ENCODE measurements at regions not wholly inside any gene's neighbourhood (a gene's known extent, or its start where the extent isn't known, plus 50 kb on each side); places are given as distances from the start of the nearest gene placed in this dataset.

DNA sequence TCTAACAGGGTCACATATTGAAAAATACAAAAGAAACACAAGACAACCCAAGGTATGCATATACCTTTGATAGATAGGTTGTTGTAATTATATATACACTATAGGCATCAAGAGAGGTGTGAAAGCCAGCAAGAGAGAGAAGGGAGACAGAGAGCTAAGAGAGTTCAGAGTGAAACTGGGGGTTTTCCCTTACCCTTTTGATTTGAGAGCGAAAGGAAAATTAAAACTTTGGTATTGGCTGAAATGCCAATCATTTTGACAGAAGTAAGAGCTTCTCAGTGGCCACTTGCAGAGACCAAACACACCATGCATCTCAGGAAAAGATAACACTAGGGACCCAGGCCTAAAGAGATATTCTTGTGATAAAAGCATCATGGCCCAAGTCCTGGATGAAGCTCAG, 183.6 kb downstream of the SHOX2 start:
- H3K4me2 ChIP-seq (ENCODE audit: low read length) = no peak overlapping the region

DNA sequence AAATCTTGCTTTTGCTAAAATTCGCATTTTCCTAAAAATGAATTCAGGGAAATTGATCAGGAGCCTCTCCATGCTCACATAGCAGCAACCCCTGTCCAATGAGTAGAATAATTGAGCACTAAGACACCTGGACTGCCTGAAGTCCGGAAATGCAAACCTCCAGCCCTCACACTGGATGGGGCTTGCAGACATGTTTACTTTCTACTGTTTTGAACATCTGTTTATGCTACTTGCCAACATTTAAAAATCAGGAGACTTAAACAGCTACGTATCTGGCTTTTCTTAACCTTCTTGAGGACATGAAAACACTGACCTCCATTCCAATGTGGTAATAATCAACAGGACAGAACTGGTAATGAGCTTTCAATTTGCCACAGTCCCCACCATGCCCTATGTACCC, 184.4 kb downstream of the SHOX2 start:
- TF ChIP-seq POLR2AphosphoS5 (IDR thresholded peaks at IDR 0.05) (no peak), MXI1 (conservative IDR thresholded peaks at IDR 0.05; ENCODE audit: poor library complexity, severe bottlenecking) (no peak), RAD21 (conservative IDR thresholded peaks at IDR 0.05) (no peak), TAF1 (IDR thresholded peaks at IDR 0.05; ENCODE audit: low read depth) (no peak), SMC3 (conservative IDR thresholded peaks at IDR 0.05; ENCODE audit: poor library complexity) (no peak), EP300 (conservative IDR thresholded peaks at IDR 0.05; ENCODE audit: poor library complexity, severe bottlenecking) (no peak), EZH2 (IDR thresholded peaks at IDR 0.05; ENCODE audit: borderline replicate concordance, insufficient read depth, low read length, poor library complexity, severe bottlenecking) (no peak)
- TF ChIP-seq, protein P1, sequence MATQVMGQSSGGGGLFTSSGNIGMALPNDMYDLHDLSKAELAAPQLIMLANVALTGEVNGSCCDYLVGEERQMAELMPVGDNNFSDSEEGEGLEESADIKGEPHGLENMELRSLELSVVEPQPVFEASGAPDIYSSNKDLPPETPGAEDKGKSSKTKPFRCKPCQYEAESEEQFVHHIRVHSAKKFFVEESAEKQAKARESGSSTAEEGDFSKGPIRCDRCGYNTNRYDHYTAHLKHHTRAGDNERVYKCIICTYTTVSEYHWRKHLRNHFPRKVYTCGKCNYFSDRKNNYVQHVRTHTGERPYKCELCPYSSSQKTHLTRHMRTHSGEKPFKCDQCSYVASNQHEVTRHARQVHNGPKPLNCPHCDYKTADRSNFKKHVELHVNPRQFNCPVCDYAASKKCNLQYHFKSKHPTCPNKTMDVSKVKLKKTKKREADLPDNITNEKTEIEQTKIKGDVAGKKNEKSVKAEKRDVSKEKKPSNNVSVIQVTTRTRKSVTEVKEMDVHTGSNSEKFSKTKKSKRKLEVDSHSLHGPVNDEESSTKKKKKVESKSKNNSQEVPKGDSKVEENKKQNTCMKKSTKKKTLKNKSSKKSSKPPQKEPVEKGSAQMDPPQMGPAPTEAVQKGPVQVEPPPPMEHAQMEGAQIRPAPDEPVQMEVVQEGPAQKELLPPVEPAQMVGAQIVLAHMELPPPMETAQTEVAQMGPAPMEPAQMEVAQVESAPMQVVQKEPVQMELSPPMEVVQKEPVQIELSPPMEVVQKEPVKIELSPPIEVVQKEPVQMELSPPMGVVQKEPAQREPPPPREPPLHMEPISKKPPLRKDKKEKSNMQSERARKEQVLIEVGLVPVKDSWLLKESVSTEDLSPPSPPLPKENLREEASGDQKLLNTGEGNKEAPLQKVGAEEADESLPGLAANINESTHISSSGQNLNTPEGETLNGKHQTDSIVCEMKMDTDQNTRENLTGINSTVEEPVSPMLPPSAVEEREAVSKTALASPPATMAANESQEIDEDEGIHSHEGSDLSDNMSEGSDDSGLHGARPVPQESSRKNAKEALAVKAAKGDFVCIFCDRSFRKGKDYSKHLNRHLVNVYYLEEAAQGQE (IDR thresholded peaks at IDR 0.05; ENCODE audit: borderline replicate concordance) = no peak
- TF ChIP-seq, protein P2, sequence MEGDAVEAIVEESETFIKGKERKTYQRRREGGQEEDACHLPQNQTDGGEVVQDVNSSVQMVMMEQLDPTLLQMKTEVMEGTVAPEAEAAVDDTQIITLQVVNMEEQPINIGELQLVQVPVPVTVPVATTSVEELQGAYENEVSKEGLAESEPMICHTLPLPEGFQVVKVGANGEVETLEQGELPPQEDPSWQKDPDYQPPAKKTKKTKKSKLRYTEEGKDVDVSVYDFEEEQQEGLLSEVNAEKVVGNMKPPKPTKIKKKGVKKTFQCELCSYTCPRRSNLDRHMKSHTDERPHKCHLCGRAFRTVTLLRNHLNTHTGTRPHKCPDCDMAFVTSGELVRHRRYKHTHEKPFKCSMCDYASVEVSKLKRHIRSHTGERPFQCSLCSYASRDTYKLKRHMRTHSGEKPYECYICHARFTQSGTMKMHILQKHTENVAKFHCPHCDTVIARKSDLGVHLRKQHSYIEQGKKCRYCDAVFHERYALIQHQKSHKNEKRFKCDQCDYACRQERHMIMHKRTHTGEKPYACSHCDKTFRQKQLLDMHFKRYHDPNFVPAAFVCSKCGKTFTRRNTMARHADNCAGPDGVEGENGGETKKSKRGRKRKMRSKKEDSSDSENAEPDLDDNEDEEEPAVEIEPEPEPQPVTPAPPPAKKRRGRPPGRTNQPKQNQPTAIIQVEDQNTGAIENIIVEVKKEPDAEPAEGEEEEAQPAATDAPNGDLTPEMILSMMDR (IDR thresholded peaks at IDR 0.05; ENCODE audit: poor library complexity, severe bottlenecking) = no peak

More for the DNA sequence above, 183.6 kb downstream of the SHOX2 start:
- no peaks in the 10 kb centered on the region for H3K79me2 ChIP-seq (replicated peaks; ENCODE audit: insufficient read depth, low read length)
- H3K9me3 ChIP-seq (ENCODE audit: low read length) = peaks cover 6% of the 10 kb centered on the region
- no peak overlapping the region for H3K27ac ChIP-seq (ENCODE audit: low read length)
- TF ChIP-seq SMC3 (conservative IDR thresholded peaks at IDR 0.05; ENCODE audit: poor library complexity) = no peak
- TF ChIP-seq TAF1 (IDR thresholded peaks at IDR 0.05; ENCODE audit: low read depth) = no peak
- no peak for TF ChIP-seq EZH2 (IDR thresholded peaks at IDR 0.05; ENCODE audit: borderline replicate concordance, insufficient read depth, low read length, poor library complexity, severe bottlenecking)
- TF ChIP-seq RAD21 (conservative IDR thresholded peaks at IDR 0.05) = no peak
- TF ChIP-seq, protein P2 (IDR thresholded peaks at IDR 0.05; ENCODE audit: poor library complexity, severe bottlenecking) = no peak
- TF ChIP-seq, protein P1 (IDR thresholded peaks at IDR 0.05; ENCODE audit: borderline replicate concordance) = no peak
- TF ChIP-seq MXI1 (conservative IDR thresholded peaks at IDR 0.05; ENCODE audit: poor library complexity, severe bottlenecking) = no peak
- TF ChIP-seq EP300 (conservative IDR thresholded peaks at IDR 0.05; ENCODE audit: poor library complexity, severe bottlenecking) = no peak
- no peak for TF ChIP-seq POLR2AphosphoS5 (IDR thresholded peaks at IDR 0.05)
- H3K4me3 ChIP-seq (ENCODE audit: low read length) = no peak overlapping the region
- H3K9me2 ChIP-seq (ENCODE audit: insufficient read depth, low read length) = no peaks in the 10 kb centered on the region
- no peaks in the 10 kb centered on the region for H4K20me1 ChIP-seq (ENCODE audit: insufficient read depth)
- H2AFZ ChIP-seq (ENCODE audit: low read depth, low read length) = no peak overlapping the region
- peaks cover 46% of the 10 kb centered on the region for H3K27me3 ChIP-seq (ENCODE audit: insufficient read depth, low read depth, low read length)
- H3F3A ChIP-seq (ENCODE audit: insufficient read depth, low read length, poor library complexity, severe bottlenecking) = no peaks in the 10 kb centered on the region
- no peak overlapping the region for H3K9ac ChIP-seq (ENCODE audit: low read length)
- H3K36me3 ChIP-seq (ENCODE audit: insufficient read depth, low read length) = no peaks in the 10 kb centered on the region

More for the DNA sequence above, 184.4 kb downstream of the SHOX2 start:
- Histone ChIP-seq H3K27ac (ENCODE audit: low read length) (no peak overlapping the region), H3K36me3 (ENCODE audit: insufficient read depth, low read length) (no peaks in the 10 kb centered on the region), H3K27me3 (ENCODE audit: insufficient read depth, low read depth, low read length) (peaks cover 46% of the 10 kb centered on the region), H3K4me2 (ENCODE audit: low read length) (no peak overlapping the region), H3K9me2 (ENCODE audit: insufficient read depth, low read length) (no peaks in the 10 kb centered on the region), H3K4me3 (ENCODE audit: low read length) (no peak overlapping the region), H2AFZ (ENCODE audit: low read depth, low read length) (no peak overlapping the region), H3K9ac (ENCODE audit: low read length) (no peak overlapping the region), H3F3A (ENCODE audit: insufficient read depth, low read length, poor library complexity, severe bottlenecking) (no peaks in the 10 kb centered on the region), H3K9me3 (ENCODE audit: low read length) (peaks cover 6% of the 10 kb centered on the region), H3K79me2 (replicated peaks; ENCODE audit: insufficient read depth, low read length) (no peaks in the 10 kb centered on the region), H4K20me1 (ENCODE audit: insufficient read depth) (no peaks in the 10 kb centered on the region)
